ENCODE measurements at regions not wholly inside any gene's neighbourhood (a gene's known extent, or its start where the extent isn't known, plus 50 kb on each side); places are given as distances from the start of the nearest gene placed in this dataset.

GRCh38 chr6:12494161-12494560 is 204.0 kb downstream of the EDN1 start:
- no peak for TF ChIP-seq CTCF (IDR thresholded peaks at IDR 0.05; ENCODE audit: low read depth, low read length)
- no peak for TF ChIP-seq EZH2phosphoT487 (IDR thresholded peaks at IDR 0.05; ENCODE audit: low read depth)
